GM19372 (cell line): ENCODE measurements at regions not wholly inside any gene's neighbourhood (a gene's known extent, or its start where the extent isn't known, plus 50 kb on each side); places are given as distances from the start of the nearest gene placed in this dataset.
"Not testable (repeated sequence)": the region's sequence is repeated elsewhere in the genome, so short reads cannot be mapped to it uniquely, and the experiment has no call there.

ENCODE experiments used
- ATAC-seq: cut with Tn5 transposase; IDR thresholded peaks from one replicate; pipeline ENCODE4 v1.9.1; 2021; ENCODE audit warnings: mild to moderate bottlenecking, low read depth, moderate library complexity; ENCODE audit not compliant: unreplicated experiment

DNA sequence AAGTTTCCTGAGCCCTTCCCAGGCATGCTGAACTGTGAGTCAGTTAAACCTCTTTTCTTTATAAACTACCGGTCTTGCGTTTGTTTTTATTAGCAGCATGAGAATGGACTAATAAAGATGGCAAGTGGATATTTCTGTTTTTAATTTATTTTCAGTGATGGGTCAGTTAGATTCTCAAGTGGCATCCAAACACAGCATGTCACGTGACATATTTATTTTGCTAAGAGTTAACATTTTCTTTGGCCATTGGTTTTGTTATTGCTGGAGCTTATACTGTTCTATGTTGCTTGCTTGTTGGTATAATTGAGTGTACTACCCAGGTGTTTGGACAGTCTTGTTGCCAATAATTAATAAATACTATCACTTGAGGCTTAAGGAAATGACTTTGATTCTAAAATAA is 181.7 kb upstream of the MALRD1 start:
- ATAC-seq = no peak

DNA sequence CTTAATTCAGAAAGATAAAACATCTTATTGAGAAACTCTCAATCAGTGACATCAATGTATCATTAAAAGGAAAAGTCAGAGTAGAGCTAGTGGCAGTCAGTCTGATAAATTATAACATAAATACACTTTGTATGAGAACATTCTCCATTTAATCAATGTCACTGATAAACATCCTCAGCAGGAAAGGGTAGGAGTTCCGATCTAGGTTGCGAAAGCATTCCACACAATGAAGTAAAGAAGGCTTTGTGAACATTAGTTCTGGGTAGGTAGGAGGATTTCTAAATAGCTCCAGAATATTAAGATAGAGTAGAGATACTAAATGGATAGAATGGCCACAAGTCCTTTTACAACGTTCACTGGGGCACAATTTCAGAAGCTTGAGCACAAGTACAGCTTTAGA is 179.7 kb upstream of the MALRD1 start:
- ATAC-seq = no peak

DNA sequence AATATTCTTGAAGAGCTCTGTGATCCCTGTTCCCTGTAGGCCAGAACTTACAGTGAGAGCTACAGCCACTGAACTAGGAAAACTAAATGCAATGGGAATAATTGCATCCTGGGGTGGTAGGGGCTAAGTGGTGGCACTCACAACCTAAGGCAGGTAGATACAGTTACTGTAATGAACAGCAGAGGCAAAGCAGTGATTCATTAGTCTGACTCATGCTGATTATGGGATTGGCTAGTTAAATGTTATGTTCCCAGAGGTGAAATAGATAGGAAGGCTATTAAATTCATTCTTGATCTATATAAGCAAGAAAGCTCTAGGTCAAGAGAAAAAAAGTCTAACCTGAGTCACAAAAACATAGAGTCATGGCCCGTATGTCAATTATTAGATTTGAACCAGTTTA is 173.1 kb upstream of the MALRD1 start:
- ATAC-seq = no peak

DNA sequence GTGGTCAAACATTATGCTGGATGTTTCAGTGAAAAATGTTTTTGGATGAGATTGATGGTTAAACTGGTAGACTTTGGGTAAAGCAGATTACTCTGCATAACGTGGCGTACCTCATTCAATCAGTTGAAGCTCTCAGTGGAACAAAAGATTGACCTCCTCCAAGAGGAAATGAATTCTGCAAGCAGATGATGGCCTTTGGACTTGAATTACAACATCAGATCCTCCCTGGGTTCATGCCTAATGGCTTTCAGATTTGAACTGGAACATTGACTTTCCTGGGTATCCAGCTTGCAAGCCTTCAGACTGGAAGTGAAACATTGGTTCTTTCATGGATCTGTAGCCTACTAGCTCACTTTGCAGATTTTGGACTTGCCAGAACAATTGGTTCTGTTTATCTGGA is 169.3 kb upstream of the MALRD1 start:
- ATAC-seq = no peak

DNA sequence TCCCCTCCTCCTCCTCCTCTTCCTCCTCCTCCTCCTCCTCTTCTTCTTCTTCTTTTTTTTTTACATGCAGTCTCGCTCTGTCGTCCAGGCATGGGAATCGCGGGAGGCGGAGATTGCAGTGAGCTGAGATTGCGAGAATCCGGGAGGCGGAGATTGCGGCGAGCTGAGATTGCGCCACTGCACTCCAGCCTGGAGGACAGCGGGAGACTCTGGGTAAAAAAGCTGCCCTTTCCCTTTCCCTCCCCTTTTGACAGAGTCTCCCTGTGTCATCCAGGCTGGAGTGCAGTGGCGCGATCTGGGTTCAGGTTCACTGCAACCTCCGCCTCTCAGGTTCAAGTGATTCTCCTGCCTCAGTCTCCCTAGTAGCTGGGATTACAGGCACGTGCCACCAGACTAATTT is 168.1 kb upstream of the MALRD1 start:
- no peak for ATAC-seq

DNA sequence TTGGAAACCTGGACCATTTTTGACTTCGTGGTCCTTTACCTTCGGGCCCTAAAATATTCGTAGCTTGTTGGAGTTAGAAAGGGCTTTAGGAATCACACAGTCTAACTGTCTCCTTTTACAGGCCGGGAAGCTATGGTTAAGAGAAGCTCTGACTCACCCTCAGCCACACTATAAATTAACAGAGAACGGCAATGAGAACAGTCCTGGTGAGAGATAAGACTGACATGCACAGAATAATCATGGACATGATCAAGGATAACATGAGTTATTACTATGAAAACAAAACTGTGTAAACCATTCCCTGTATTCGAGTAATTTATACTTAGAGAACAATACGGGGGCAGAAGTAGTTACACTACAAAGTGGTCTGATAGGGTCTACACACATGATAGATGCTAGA is 162.5 kb upstream of the MALRD1 start:
- ATAC-seq = no peak

- ATAC-seq = no peak
Observed at GRCh38 chr10:18906636-18907035, 142.0 kb upstream of the MALRD1 start.

GRCh38 chr10:18917431-18917830 is 131.2 kb upstream of the MALRD1 start:
- not testable (repeated sequence) for ATAC-seq

DNA sequence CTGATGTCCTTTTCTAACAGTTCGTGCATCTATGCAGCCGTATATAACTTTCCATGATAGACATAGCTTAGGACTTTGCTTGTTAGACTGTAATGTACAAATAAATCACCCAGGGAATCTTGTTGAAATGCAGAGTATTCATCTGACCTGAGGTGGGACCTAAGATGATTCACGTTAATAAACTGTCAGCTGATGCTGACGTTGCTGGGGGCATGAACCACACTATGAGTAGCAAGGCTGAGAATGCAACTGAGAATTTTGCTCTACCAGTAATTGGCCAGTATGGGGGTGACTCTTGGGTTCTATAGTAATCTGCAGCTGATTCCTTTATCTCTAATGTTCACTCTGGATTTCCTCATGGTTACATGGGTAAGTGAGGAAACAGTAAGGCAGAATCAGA is 130.1 kb upstream of the MALRD1 start:
- no peak for ATAC-seq

DNA sequence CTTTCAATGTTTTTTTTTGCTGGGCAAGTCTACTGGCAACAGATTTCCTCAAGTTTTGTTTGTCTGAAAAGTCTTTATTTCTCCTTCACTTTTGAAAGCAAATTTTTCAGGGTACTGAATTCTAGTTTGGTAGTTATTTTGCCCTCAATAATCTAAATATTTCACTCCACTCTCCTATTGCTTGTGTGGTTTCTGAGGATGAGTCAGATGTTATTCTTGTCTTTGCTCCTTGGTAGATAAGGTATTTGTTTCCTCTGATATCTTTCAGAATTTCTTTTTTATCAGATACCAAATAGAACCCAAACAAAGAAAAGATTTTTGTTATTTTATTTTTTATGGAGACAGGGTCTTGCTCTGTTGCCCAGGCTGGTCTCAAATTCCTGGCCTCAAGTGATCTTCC is 99.2 kb upstream of the MALRD1 start:
- ATAC-seq = no peak

- ATAC-seq = not testable (repeated sequence)
Observed at GRCh38 chr10:18951072-18951823, 97.4 kb upstream of the MALRD1 start.

DNA sequence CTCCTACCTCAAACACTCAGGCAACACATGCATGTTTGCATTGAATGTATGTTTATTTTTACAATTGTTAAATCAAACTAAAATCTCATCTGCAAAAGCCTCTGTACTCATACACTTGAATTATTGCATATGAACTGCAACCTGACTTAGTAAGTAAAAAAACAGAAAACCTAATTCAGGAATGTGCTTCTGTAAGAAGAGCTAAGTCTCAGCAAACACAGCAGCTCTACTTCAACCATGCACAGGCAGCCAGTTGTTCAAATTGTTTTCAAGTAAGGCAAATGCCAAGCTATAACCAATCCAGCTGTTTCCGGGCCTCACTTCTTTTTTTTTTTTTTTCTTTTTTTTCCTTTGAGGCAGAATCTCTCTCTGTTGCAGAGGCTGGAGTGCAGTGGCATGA is 93.5 kb upstream of the MALRD1 start:
- ATAC-seq = no peak

- no peak for ATAC-seq
Observed at GRCh38 chr10:18959369-18959768, 89.2 kb upstream of the MALRD1 start.

DNA sequence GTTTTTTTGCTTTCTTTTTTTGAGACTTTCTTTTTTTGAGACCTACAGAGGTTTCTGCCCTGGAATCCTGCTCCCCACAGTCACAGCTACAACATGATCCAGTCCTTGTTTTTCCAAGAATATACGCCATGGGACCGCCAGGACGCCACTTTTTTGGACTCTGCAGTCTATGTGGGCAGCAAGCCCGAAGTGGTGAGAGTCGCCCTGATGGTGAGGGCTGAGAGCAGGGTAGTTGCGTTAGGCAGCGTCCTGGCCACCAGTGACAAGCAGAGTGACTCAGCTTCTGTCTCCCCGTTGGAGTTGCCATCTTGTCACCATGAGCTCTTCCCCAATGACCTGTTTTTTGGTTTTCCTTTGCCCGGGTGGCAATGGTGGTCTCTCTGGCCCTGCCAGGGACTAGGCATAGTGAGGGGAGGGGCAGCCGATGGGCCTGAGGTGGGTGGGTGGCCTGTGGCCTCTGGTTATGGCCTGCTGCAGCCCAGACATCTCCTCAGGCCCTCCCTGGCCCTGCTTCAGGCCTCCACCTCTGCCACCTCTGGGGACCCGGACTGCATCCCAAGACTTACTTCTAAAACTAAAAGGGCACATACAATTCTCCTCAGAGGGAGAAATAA is 88.0 kb upstream of the MALRD1 start:
- ATAC-seq = no peak

DNA sequence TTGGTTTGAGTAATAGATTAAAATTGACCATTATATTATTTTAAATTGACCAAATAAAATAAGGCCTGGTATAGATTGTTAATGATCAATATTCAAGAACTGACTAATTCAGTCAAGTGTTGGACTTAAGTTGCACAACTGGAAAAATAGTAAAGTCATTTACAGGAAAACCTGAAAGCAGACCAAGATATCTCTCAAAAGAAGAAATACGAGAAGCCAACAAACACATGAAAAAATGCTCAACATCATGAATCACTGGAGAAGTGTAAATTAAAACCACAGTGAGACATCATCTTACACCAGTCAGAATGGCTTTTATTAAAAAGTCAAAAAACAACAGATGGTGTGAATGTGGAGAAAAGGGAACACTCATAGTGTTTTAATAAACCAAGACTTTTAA is 80.4 kb upstream of the MALRD1 start:
- ATAC-seq = no peak

DNA sequence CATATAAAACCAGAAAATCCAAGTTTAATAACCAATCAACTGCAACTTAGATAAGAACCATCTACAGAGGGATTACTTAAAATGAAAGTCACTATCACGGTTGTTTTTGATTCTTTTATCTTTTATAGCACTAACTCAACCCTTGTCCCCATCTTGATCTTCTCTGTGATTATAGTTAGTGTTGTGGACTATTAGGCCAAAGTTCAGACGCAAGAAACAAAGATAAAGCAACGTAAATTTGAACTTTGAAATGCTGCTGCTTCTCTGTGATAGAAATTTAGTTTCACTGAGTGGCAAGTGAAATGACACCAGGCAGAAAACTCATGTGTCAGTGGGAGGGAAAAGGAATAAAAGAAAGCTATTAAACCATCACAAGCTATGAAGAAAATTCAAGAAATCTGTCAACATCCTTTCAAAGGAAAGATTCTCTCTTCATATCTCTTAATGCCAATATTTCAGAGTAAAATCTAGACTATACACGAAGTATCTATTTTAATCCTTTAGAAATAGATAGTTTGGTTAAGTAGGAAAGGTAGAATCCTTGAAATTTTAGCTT is 71.8 kb upstream of the MALRD1 start:
- no peak for ATAC-seq

DNA sequence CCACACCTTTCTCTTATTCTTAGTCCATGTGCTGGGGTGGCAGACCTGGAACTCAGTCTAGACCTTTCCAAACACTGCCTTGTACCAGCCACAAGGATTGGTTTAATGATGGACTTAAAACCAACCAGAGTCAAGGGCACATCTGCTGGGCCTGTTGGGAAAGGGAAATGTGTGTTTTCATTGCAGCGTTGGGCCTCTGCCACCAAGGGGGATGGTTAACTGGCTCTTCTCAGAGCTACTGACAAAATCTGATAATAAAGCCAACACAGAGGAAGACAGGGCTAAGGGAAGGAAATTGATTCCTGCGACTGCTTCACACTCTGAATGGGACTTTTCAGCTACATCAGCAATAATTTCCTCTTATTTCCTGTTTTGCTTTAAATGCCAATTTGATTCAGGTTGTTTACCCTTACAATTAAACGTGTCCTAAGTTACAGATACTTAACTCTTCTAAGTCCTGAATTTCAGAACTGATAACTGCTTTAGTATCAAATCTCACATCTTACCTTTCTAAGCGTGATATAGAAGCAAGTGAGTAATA is 68.4 kb upstream of the MALRD1 start:
- ATAC-seq = no peak

GRCh38 chr10:18984531-18984930 is 64.1 kb upstream of the MALRD1 start:
- ATAC-seq = no peak

- ATAC-seq = no peak
Observed at GRCh38 chr10:18988338-18988737, 60.3 kb upstream of the MALRD1 start.
